PFSK-1 (cell line): ENCODE measurements at regions not wholly inside any gene's neighbourhood (a gene's known extent, or its start where the extent isn't known, plus 50 kb on each side); places are given as distances from the start of the nearest gene placed in this dataset.

Experiments
- FOXP2 ChIP-seq: optimal IDR thresholded peaks from 2 replicates; pipeline ENCODE3; 2011; ENCODE audit warnings: borderline replicate concordance, control low read depth, inconsistent platforms; ENCODE audit not compliant: insufficient read depth; ENCODE audit errors: extremely low read length, extremely low read depth
- POLR2AphosphoS5 ChIP-seq: IDR thresholded peaks from 2 replicates; pipeline ENCODE4 v1.6.1; 2012; ENCODE audit warnings: low read depth, mild to moderate bottlenecking, control low read depth, low read length, moderate library complexity
- SIN3A ChIP-seq: IDR thresholded peaks from 2 replicates; pipeline ENCODE4 v1.6.1; 2012; ENCODE audit warnings: mild to moderate bottlenecking, low read length, moderate library complexity, borderline replicate concordance; ENCODE audit not compliant: insufficient read depth
- TAF1 ChIP-seq: IDR thresholded peaks from 2 replicates; pipeline ENCODE4 v1.6.1; 2012; ENCODE audit warnings: low read length, control low read depth, borderline replicate concordance; ENCODE audit not compliant: insufficient read depth
- TF ChIP-seq, protein P1 (sequence below), 2 experiments: IDR thresholded peaks; 2 replicates each; pipeline versions ENCODE4 v1.6.1 to v1.8.0; 2011 to 2012; ENCODE audit warnings: low read depth in 2 of 2, low read length in 2 of 2, control low read depth in 1 of 2, inconsistent platforms in 1 of 2, mild to moderate bottlenecking in 1 of 2, moderate library complexity in 1 of 2; ENCODE audit not compliant: insufficient read depth in 1 of 2

DNA sequence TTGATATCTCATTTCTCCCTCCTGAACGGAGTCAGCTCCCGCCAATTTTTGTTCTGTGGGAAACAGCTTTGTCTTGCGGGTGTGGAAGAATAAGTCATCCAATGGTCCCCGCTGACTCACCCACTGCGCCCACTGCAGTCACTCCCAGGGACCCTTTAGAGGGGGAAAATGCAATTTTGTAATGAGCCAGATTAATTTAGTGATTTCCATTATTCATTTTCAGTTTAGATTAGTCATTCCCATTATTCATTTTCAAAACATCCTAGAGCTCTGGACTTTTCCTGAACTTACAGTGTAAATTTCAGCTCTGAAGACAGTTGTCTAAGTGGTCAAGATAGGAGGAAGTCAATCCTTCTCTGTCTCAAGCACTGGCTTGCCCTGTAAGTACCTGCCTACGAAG, 154.9 kb upstream of the TMEM72 start:
- TF ChIP-seq TAF1 (no peak), SIN3A (no peak), FOXP2 (no peak), POLR2AphosphoS5 (no peak)
- TF ChIP-seq, protein P1, sequence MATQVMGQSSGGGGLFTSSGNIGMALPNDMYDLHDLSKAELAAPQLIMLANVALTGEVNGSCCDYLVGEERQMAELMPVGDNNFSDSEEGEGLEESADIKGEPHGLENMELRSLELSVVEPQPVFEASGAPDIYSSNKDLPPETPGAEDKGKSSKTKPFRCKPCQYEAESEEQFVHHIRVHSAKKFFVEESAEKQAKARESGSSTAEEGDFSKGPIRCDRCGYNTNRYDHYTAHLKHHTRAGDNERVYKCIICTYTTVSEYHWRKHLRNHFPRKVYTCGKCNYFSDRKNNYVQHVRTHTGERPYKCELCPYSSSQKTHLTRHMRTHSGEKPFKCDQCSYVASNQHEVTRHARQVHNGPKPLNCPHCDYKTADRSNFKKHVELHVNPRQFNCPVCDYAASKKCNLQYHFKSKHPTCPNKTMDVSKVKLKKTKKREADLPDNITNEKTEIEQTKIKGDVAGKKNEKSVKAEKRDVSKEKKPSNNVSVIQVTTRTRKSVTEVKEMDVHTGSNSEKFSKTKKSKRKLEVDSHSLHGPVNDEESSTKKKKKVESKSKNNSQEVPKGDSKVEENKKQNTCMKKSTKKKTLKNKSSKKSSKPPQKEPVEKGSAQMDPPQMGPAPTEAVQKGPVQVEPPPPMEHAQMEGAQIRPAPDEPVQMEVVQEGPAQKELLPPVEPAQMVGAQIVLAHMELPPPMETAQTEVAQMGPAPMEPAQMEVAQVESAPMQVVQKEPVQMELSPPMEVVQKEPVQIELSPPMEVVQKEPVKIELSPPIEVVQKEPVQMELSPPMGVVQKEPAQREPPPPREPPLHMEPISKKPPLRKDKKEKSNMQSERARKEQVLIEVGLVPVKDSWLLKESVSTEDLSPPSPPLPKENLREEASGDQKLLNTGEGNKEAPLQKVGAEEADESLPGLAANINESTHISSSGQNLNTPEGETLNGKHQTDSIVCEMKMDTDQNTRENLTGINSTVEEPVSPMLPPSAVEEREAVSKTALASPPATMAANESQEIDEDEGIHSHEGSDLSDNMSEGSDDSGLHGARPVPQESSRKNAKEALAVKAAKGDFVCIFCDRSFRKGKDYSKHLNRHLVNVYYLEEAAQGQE (IDR thresholded peaks at IDR 0.05; ENCODE audit: insufficient read depth in 1 of 2, low read depth in 2 of 2, low read length in 2 of 2) = no peak

DNA sequence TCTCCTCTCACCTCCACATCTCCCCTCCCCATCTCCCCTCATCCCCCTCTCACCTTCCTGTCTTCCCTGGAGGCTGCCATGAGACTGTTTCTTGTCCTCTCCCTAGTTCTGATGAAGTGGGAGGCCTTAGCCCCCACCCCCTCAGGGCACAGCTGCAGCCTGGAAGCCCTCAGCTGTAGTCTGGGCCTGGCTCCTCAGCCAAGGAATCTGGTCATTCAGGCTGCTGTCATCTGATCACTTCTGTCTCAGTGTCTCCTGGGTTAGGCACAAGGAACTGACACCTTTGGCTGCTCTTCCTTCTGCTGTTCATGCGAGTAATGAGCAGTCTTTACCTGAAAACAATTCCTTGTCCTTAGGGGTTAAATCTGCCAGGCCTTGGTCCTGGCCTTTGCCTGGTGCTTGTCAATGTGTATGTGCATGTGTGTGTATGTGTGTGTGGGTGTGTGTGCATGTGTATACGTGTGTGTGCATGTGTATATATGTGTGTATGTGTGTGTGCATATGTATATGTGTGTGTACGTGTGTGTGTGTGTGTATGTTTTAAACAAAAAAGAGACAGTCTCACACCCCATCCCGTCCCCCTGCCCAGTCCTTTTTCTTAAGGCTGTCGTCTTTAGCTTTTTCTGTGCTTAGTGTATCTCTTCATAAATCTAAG, 153.5 kb upstream of the TMEM72 start:
- TF ChIP-seq SIN3A (no peak), TAF1 (no peak), POLR2AphosphoS5 (no peak), FOXP2 (no peak)
- TF ChIP-seq, protein P1 (IDR thresholded peaks at IDR 0.05; ENCODE audit: insufficient read depth in 1 of 2, low read depth in 2 of 2, low read length in 2 of 2) = no peak

DNA sequence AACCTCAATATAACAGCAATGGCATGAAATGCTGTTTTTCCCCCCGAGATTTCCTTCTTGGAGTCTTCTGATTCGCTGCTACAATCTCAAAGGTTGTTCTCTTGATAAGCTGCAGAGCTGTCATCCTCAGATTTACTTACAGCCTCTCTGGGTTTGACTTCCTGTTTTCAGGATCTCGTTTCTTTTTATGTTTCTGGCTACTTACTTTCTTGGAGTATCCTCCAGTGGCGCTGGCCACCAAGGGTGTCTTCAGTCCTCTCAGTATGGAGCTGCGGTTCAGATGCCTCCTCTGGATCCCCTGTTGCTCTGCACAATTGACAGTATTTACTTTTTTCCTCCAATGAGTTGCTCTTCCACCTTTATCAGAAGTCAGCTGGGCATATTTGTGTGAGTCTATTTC, 152.0 kb upstream of the TMEM72 start:
- TF ChIP-seq POLR2AphosphoS5 (no peak), FOXP2 (no peak), TAF1 (no peak), SIN3A (no peak)
- TF ChIP-seq, protein P1 (IDR thresholded peaks at IDR 0.05; ENCODE audit: insufficient read depth in 1 of 2, low read depth in 2 of 2, low read length in 2 of 2) = no peak

DNA sequence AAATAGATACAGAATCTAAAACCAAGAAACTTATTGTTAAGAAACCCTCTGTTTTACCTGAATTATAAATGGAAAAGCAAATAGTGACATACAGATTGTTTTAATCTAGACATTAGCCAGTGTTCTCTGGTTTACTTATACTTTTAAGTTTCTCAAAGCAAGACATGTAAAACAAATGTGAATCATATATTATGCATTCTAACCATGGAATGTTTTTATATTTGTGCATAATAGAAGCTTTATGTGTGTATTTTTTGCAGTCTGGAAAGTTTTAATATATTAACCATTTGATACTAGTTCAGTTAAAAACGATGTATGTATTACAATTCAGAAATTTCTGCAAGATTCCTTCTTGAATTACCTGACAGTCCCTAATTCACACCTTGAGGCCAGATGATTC, 150.6 kb upstream of the TMEM72 start:
- TF ChIP-seq, protein P1 (IDR thresholded peaks at IDR 0.05; ENCODE audit: insufficient read depth in 1 of 2, low read depth in 2 of 2, low read length in 2 of 2) = no peak
- TF ChIP-seq TAF1 = no peak
- no peak for TF ChIP-seq FOXP2

DNA sequence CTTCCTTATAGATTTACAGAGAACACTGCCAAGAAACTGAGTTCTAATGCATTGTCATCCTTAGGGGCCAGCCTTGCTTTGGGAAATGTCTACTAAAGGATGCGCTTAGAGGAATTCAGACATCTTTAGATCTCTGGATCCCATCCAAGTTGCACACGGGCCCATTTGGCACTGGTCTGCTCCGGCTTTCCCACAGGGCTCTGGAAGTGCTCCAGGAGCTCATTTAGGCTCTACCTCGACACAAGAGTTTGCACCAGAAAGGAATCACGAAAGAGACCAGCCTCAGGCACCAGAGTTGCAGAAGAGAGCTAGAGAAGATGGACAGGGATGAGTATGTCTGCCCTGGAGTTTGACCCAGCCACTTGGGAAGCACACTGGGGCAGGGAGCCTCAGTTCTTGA, 150.1 kb upstream of the TMEM72 start:
- TF ChIP-seq POLR2AphosphoS5 (no peak), FOXP2 (no peak), TAF1 (no peak), SIN3A (no peak)
- TF ChIP-seq, protein P1 (IDR thresholded peaks at IDR 0.05; ENCODE audit: insufficient read depth in 1 of 2, low read depth in 2 of 2, low read length in 2 of 2) = peak in 1 of 2 experiments; percentile 49; a peak in 1 of 4 replicates
